ENCODE measurements at regions not wholly inside any gene's neighbourhood (a gene's known extent, or its start where the extent isn't known, plus 50 kb on each side); places are given as distances from the start of the nearest gene placed in this dataset.

GRCh38 chr20:12936524-12936923 is 72.2 kb upstream of the SPTLC3 start:
- TF ChIP-seq CTCF (optimal IDR thresholded peaks at IDR 0.05 in 1 of 3, IDR thresholded peaks at IDR 0.05 in 1 of 3, conservative IDR thresholded peaks at IDR 0.05 in 1 of 3; ENCODE audit: extremely low read depth in 1 of 3, insufficient read depth in 2 of 3, low read length in 3 of 3): no peak
- TF ChIP-seq EZH2 (IDR thresholded peaks at IDR 0.05; ENCODE audit: low read length): no peak
